Neural cell (in vitro differentiated cells): ENCODE measurements at regions not wholly inside any gene's neighbourhood (a gene's known extent, or its start where the extent isn't known, plus 50 kb on each side); places are given as distances from the start of the nearest gene placed in this dataset.

Source experiments
- H2AFZ ChIP-seq: fragments of 200-600, 300-800 bp; sonication (generic), shearing (Covaris generic); 2 replicates; pipeline ENCODE4 v1.6.0; 2014; ENCODE audit warnings: low read depth, mild to moderate bottlenecking, antibody characterized with exemption, low read length, moderate library complexity
- H3F3A ChIP-seq: fragments of 200-600 bp; shearing (Covaris generic); 2 replicates; pipeline ENCODE4 v1.6.1; 2016; ENCODE audit warnings: mild to moderate bottlenecking, moderate library complexity, mixed read lengths, antibody characterized with exemption, low read length; ENCODE audit not compliant: insufficient read depth, poor library complexity, severe bottlenecking
- H3K27ac ChIP-seq: fragments of 200-600, 300-800 bp; sonication (generic), shearing (Covaris generic); 2 replicates; pipeline ENCODE4 v1.5.1; 2014; ENCODE audit warnings: mild to moderate bottlenecking, low read length, moderate library complexity
- H3K27me3 ChIP-seq: fragments of 300-800, 200-600 bp; sonication (generic), shearing (Covaris generic); 2 replicates; pipeline ENCODE4 v1.6.0; 2014; ENCODE audit warnings: mild to moderate bottlenecking, low read depth, low read length, moderate library complexity; ENCODE audit not compliant: insufficient read depth
- H3K36me3 ChIP-seq: fragments of 300-800, 200-600 bp; sonication (generic), shearing (Covaris generic); 2 replicates; pipeline ENCODE4 v1.5.1; 2014; ENCODE audit warnings: mild to moderate bottlenecking, antibody characterized with exemption, low read length, moderate library complexity; ENCODE audit not compliant: insufficient read depth
- H3K4me2 ChIP-seq: fragments of 300-800, 200-600 bp; sonication (generic), shearing (Covaris generic); 2 replicates; pipeline ENCODE4 v1.6.0; 2014; ENCODE audit warnings: mild to moderate bottlenecking, low read length
- H3K4me3 ChIP-seq: fragments of 300-800, 200-600 bp; sonication (generic), shearing (Covaris generic); 2 replicates; pipeline ENCODE4 v1.5.1; 2014; ENCODE audit warnings: mild to moderate bottlenecking, low read length, moderate library complexity
- H3K79me2 ChIP-seq: fragments of 200-600 bp; shearing (Covaris generic); replicated peaks from 2 replicates; pipeline ENCODE4 v1.6.0; 2014; ENCODE audit warnings: mild to moderate bottlenecking, low read length, moderate library complexity; ENCODE audit not compliant: insufficient read depth
- H3K9ac ChIP-seq: fragments of 300-800, 200-600 bp; sonication (generic), shearing (Covaris generic); 2 replicates; pipeline ENCODE4 v1.6.1; 2016; ENCODE audit warnings: mild to moderate bottlenecking, low read length, mixed read lengths
- H3K9me2 ChIP-seq: fragments of 200-600 bp; shearing (Covaris generic); 2 replicates; pipeline ENCODE4 v1.6.1; 2016; ENCODE audit warnings: mild to moderate bottlenecking, low read length, mixed read lengths; ENCODE audit not compliant: insufficient read depth
- H3K9me3 ChIP-seq: fragments of 200-600, 300-800 bp; sonication (generic), shearing (Covaris generic); 2 replicates; pipeline ENCODE4 v1.6.1; 2016; ENCODE audit warnings: mild to moderate bottlenecking, mixed run types, low read length, moderate library complexity, mixed read lengths
- H4K20me1 ChIP-seq: fragments of 200-600 bp; shearing (Covaris generic); 2 replicates; pipeline ENCODE4 v1.6.1; 2016; ENCODE audit warnings: mild to moderate bottlenecking, mixed run types; ENCODE audit not compliant: insufficient read depth
- EP300 ChIP-seq: fragments of 450-650 bp; conservative IDR thresholded peaks from 2 replicates; pipeline ENCODE4 v1.6.1; 2014; ENCODE audit warnings: antibody characterized with exemption, mild to moderate bottlenecking, moderate library complexity; ENCODE audit not compliant: poor library complexity, severe bottlenecking
- EZH2 ChIP-seq: fragments of 200-600, 300-800 bp; shearing (Covaris generic), sonication (generic); IDR thresholded peaks from 2 replicates; pipeline ENCODE4 v1.6.1; 2014; ENCODE audit warnings: antibody characterized with exemption, low read length, borderline replicate concordance, mild to moderate bottlenecking; ENCODE audit not compliant: insufficient read depth, poor library complexity, severe bottlenecking
- MXI1 ChIP-seq: fragments of 450-650 bp; conservative IDR thresholded peaks from 2 replicates; pipeline ENCODE4 v1.6.1; 2014; ENCODE audit warnings: antibody characterized with exemption, mild to moderate bottlenecking; ENCODE audit not compliant: poor library complexity, severe bottlenecking
- POLR2AphosphoS5 ChIP-seq: IDR thresholded peaks from 2 replicates; pipeline ENCODE4 v1.6.1; 2012
- RAD21 ChIP-seq: fragments of 450-650 bp; conservative IDR thresholded peaks from 2 replicates; pipeline ENCODE4 v1.6.1; 2014; ENCODE audit warnings: antibody characterized with exemption, mild to moderate bottlenecking, moderate library complexity
- SMC3 ChIP-seq: fragments of 450-650 bp; conservative IDR thresholded peaks from 2 replicates; pipeline ENCODE4 v1.6.1; 2014; ENCODE audit warnings: antibody characterized with exemption, mild to moderate bottlenecking, moderate library complexity; ENCODE audit not compliant: poor library complexity
- TAF1 ChIP-seq: IDR thresholded peaks from 2 replicates; pipeline ENCODE4 v1.6.1; 2012; ENCODE audit warnings: low read depth
- TF ChIP-seq, protein P1 (sequence below): fragments of 450-650 bp; IDR thresholded peaks from 2 replicates; pipeline ENCODE4 v1.5.1; 2014; ENCODE audit warnings: antibody characterized with exemption, mild to moderate bottlenecking, moderate library complexity; ENCODE audit not compliant: poor library complexity, severe bottlenecking
- TF ChIP-seq, protein P2 (sequence below): IDR thresholded peaks from 2 replicates; pipeline ENCODE4 v1.6.1; 2012; ENCODE audit warnings: borderline replicate concordance

- Histone ChIP-seq H2AFZ (no peak overlapping the region), H3K27ac (no peak overlapping the region), H3K4me2 (no peak overlapping the region), H3K9me3 (no peaks in the 10 kb centered on the region), H4K20me1 (no peaks in the 10 kb centered on the region), H3K4me3 (no peak overlapping the region), H3K79me2 (no peaks in the 10 kb centered on the region), H3K36me3 (no peaks in the 10 kb centered on the region), H3K27me3 (no peaks in the 10 kb centered on the region), H3K9ac (no peak overlapping the region), H3K9me2 (peaks cover 3% of the 10 kb centered on the region), H3F3A (no peaks in the 10 kb centered on the region)
- TF ChIP-seq EZH2 (no peak), SMC3 (no peak), RAD21 (no peak), POLR2AphosphoS5 (no peak), TAF1 (no peak), EP300 (no peak), MXI1 (no peak)
- TF ChIP-seq, protein P1, sequence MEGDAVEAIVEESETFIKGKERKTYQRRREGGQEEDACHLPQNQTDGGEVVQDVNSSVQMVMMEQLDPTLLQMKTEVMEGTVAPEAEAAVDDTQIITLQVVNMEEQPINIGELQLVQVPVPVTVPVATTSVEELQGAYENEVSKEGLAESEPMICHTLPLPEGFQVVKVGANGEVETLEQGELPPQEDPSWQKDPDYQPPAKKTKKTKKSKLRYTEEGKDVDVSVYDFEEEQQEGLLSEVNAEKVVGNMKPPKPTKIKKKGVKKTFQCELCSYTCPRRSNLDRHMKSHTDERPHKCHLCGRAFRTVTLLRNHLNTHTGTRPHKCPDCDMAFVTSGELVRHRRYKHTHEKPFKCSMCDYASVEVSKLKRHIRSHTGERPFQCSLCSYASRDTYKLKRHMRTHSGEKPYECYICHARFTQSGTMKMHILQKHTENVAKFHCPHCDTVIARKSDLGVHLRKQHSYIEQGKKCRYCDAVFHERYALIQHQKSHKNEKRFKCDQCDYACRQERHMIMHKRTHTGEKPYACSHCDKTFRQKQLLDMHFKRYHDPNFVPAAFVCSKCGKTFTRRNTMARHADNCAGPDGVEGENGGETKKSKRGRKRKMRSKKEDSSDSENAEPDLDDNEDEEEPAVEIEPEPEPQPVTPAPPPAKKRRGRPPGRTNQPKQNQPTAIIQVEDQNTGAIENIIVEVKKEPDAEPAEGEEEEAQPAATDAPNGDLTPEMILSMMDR = no peak
- TF ChIP-seq, protein P2, sequence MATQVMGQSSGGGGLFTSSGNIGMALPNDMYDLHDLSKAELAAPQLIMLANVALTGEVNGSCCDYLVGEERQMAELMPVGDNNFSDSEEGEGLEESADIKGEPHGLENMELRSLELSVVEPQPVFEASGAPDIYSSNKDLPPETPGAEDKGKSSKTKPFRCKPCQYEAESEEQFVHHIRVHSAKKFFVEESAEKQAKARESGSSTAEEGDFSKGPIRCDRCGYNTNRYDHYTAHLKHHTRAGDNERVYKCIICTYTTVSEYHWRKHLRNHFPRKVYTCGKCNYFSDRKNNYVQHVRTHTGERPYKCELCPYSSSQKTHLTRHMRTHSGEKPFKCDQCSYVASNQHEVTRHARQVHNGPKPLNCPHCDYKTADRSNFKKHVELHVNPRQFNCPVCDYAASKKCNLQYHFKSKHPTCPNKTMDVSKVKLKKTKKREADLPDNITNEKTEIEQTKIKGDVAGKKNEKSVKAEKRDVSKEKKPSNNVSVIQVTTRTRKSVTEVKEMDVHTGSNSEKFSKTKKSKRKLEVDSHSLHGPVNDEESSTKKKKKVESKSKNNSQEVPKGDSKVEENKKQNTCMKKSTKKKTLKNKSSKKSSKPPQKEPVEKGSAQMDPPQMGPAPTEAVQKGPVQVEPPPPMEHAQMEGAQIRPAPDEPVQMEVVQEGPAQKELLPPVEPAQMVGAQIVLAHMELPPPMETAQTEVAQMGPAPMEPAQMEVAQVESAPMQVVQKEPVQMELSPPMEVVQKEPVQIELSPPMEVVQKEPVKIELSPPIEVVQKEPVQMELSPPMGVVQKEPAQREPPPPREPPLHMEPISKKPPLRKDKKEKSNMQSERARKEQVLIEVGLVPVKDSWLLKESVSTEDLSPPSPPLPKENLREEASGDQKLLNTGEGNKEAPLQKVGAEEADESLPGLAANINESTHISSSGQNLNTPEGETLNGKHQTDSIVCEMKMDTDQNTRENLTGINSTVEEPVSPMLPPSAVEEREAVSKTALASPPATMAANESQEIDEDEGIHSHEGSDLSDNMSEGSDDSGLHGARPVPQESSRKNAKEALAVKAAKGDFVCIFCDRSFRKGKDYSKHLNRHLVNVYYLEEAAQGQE = no peak
These were observed 213.1 kb downstream of the AEBP2 start for GRCh38 chr12:19652386-19652785.

DNA sequence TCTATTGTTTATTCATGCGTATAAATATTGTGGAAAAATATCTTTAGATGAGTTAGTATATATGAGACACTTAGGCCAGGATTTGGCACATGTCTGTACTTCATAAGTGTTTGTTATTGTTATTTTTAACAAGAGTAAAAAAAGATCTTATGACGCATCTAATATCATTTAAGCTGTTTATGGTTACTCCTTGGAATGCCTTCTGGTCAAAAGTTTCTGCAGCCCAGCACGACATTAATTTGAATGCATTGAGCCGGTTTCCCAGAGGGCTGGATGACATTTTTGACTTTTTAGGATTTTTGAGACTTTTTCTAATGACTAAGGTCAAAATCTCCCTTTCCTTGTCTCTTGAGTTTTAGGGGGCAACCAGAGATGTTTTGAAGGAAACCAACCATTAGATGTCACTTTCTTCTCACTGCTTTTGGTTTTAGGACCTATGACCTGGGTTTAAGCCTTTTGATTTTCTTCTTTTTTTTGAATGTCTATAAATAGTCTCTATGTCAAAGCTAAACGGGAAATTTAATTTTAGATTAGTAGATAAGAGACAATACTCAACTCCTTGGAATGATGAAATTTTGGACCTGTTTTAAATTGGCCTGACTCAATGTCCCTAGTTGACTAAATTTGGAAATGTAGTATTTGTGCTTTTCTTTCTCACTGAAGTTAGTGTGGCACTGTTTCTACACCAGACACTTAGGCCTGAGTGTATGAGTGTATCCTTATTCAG lies 215.5 kb downstream of the AEBP2 start:
- Histone ChIP-seq H3F3A (no peaks in the 10 kb centered on the region), H3K9me2 (peaks cover 3% of the 10 kb centered on the region), H2AFZ (no peak overlapping the region), H3K79me2 (no peaks in the 10 kb centered on the region), H3K4me2 (no peak overlapping the region), H3K4me3 (no peak overlapping the region), H3K27me3 (no peaks in the 10 kb centered on the region), H4K20me1 (no peaks in the 10 kb centered on the region), H3K9me3 (no peaks in the 10 kb centered on the region), H3K36me3 (no peaks in the 10 kb centered on the region), H3K27ac (no peak overlapping the region), H3K9ac (no peak overlapping the region)
- TF ChIP-seq MXI1 = no peak
